Upper lobe of left lung (tissue), 6 donors: ENCODE measurements at regions not wholly inside any gene's neighbourhood (a gene's known extent, or its start where the extent isn't known, plus 50 kb on each side); places are given as distances from the start of the nearest gene placed in this dataset.

Experiments used
- ATAC-seq, 2 donors: fragments of 200-7000 bp; cut with Tn5 transposase; one replicate each; pipeline ENCODE4 v1.9.1; 2022; ENCODE audit warnings: mild to moderate bottlenecking in 2 of 2, moderate library complexity in 2 of 2; ENCODE audit not compliant: low FRiP score in 2 of 2
- DNase-seq, 2 donors: peaks; one replicate each; pipeline ENCODE4 v3.0.0-alpha.2; 2019 to 2020
- H3K27ac ChIP-seq, 4 donors: fragments of 200-600 bp; sonication (generic); one replicate each; pipeline ENCODE4 v1.5.1; 2016 to 2019
- H3K27me3 ChIP-seq, 4 donors: fragments of 200-600 bp; sonication (generic); one replicate each; pipeline ENCODE4 v1.5.1; 2017 to 2019
- H3K36me3 ChIP-seq, 4 donors: fragments of 200-600 bp; sonication (generic); one replicate each; pipeline ENCODE4 v1.5.1; 2016 to 2019
- H3K4me1 ChIP-seq, 4 donors: fragments of 200-600 bp; sonication (generic); one replicate each; pipeline ENCODE4 v1.5.1; 2018 to 2019
- H3K4me3 ChIP-seq, 4 donors: fragments of 200-600 bp; sonication (generic); one replicate each; pipeline ENCODE4 v1.5.1; 2017 to 2019; ENCODE audit warnings: mild to moderate bottlenecking in 2 of 4, moderate library complexity in 1 of 4
- H3K9me3 ChIP-seq, 4 donors: fragments of 200-600 bp; sonication (generic); one replicate each; pipeline ENCODE4 v1.5.1; 2018 to 2019
- EP300 ChIP-seq, 4 donors: sonication (generic); formaldehyde crosslinking; IDR thresholded peaks; one replicate each; pipeline ENCODE4 v1.5.1; 2017; ENCODE audit warnings: antibody characterized with exemption in 4 of 4, control low read depth in 2 of 4
- POLR2A ChIP-seq, 4 donors: fragments of 450-650 bp; IDR thresholded peaks; one replicate each; pipeline ENCODE4 v1.5.1; 2016 to 2017; ENCODE audit warnings: antibody characterized with exemption in 4 of 4, mild to moderate bottlenecking in 2 of 4
- POLR2AphosphoS5 ChIP-seq, 2 donors: sonication (generic); formaldehyde crosslinking; IDR thresholded peaks; one replicate each; pipeline ENCODE4 v1.5.1; 2017; ENCODE audit warnings: antibody characterized with exemption in 2 of 2
- WGBS, 2 donors: methylation state at CpG; one replicate each; pipeline ENCODE4 v1.1.5; 2017 to 2018; 5-methylcytosine and 5-hydroxymethylcytosine counted together
- TF ChIP-seq, protein P1 (sequence below), 6 experiments: fragments of 450-650 bp in 4 of 6; fragments of 200-600 bp in 2 of 6; sonication (generic) in 2 of 6; IDR thresholded peaks; one replicate each; pipeline ENCODE4 v1.5.1; 2016 to 2019; ENCODE audit warnings: antibody characterized with exemption in 6 of 6
- donor health status: DM: no; HTN: no; CAD: no; lungs with moderate emphysema.
- donor health status: DM: no; HTN: yes; CAD: no; lungs with severe emphysema.

DNA sequence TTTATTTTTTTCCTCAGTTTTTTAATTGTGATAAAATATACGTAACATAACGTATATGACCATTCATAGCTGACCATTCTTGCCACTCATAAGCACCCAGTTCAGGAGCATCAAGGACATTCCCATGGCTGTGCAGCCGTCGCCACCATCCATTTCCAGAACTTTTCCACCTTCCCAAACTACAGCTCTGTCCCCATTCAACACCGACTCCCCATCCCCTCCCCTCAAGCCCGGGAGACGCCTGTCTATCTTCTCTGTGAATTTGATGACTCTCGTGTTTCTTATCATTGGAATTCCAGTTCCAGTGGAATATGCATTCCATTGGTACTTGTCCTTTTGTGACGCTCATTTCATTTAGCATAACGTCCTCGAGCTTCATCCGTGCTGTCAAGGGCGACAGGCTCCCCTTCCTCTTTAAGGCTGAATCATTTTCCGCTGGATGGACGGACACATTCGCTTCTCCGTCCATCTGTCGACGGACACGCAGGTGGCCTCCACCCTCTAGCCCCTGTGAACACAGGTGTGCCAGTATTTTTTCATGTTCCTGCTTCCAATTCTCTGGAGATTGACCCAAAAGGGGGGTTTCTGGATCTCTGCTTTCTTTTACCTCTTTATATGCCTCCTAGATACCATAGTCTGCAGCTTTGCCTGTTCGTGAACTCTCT, 88.1 kb downstream of the YTHDF1 start:
- Histone ChIP-seq H3K4me3 (no peak overlapping the region), H3K9me3 (no peaks in the 10 kb centered on the region), H3K27ac (no peak overlapping the region), H3K36me3 (no peaks in the 10 kb centered on the region), H3K4me1 (no peaks in the 10 kb centered on the region), H3K27me3 (peaks cover 0 to 3% (median 0%) of the 10 kb centered on the region in 4 donors)
- DNase-seq = peak in 1 of 2 donors; percentile 10
- WGBS, 2 donors = 65 to 70% methylated on average over 21 of the region's 21 CpGs
- ATAC-seq = no peak
- TF ChIP-seq, protein P1, sequence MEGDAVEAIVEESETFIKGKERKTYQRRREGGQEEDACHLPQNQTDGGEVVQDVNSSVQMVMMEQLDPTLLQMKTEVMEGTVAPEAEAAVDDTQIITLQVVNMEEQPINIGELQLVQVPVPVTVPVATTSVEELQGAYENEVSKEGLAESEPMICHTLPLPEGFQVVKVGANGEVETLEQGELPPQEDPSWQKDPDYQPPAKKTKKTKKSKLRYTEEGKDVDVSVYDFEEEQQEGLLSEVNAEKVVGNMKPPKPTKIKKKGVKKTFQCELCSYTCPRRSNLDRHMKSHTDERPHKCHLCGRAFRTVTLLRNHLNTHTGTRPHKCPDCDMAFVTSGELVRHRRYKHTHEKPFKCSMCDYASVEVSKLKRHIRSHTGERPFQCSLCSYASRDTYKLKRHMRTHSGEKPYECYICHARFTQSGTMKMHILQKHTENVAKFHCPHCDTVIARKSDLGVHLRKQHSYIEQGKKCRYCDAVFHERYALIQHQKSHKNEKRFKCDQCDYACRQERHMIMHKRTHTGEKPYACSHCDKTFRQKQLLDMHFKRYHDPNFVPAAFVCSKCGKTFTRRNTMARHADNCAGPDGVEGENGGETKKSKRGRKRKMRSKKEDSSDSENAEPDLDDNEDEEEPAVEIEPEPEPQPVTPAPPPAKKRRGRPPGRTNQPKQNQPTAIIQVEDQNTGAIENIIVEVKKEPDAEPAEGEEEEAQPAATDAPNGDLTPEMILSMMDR (IDR thresholded peaks at IDR 0.05) = no peak
- TF ChIP-seq POLR2A (IDR thresholded peaks at IDR 0.05) = no peak
- TF ChIP-seq POLR2AphosphoS5 (IDR thresholded peaks at IDR 0.05) = no peak
- no peak for TF ChIP-seq EP300 (IDR thresholded peaks at IDR 0.05)

DNA sequence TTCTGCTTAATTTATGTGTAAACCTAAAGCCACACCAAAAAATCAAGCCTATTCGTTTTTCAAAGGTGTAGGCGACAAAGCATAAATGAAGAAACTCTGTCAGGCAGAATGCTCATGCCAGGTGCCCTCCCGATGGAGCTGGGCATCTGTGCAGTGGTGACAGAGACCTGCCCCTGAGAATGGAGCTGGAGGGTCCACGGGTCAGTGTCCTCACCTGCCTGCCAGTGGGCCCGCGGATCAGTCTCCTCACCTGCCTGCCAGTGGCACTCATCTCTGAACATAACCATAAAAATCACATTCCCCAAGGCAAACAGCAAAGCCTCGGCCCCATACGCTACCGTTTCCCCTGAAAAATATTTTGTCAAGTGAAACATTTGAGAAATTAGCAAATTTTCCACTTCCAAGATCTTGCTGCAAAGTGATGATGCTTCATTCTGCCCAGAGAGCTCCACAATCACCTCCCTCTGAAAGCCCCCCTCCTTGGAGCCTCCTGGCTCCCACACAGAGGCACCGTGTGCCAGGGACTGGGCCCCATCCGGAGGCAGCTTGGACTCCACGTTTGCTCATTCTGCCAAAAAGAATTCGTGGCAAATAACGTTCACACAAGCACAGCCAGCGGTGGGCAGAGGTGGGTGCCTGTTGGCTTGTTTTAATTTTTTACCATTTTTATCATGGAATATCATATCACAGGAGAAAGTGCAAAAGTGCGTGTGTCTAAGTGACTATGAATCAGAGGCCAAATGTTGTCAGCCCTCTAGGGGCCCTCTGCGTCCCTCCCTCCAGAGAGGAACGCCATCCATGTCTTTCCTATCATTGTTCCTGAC, 88.8 kb downstream of the YTHDF1 start:
- no peak for ATAC-seq
- DNase-seq = peak; percentile 17 to 33
- no peak overlapping the region for H3K4me3 ChIP-seq
- H3K4me1 ChIP-seq = no peaks in the 10 kb centered on the region
- H3K27ac ChIP-seq = no peak overlapping the region
- peaks cover 0 to 3% (median 0%) of the 10 kb centered on the region in 4 donors for H3K27me3 ChIP-seq
- H3K36me3 ChIP-seq = no peaks in the 10 kb centered on the region
- TF ChIP-seq POLR2AphosphoS5 (IDR thresholded peaks at IDR 0.05) (no peak), EP300 (IDR thresholded peaks at IDR 0.05) (no peak), POLR2A (IDR thresholded peaks at IDR 0.05) (no peak)
- TF ChIP-seq, protein P1 (IDR thresholded peaks at IDR 0.05) = no peak
- 71% methylated on average over 15 to 18 of the region's 18 CpGs for WGBS, 2 donors
- H3K9me3 ChIP-seq = no peaks in the 10 kb centered on the region

DNA sequence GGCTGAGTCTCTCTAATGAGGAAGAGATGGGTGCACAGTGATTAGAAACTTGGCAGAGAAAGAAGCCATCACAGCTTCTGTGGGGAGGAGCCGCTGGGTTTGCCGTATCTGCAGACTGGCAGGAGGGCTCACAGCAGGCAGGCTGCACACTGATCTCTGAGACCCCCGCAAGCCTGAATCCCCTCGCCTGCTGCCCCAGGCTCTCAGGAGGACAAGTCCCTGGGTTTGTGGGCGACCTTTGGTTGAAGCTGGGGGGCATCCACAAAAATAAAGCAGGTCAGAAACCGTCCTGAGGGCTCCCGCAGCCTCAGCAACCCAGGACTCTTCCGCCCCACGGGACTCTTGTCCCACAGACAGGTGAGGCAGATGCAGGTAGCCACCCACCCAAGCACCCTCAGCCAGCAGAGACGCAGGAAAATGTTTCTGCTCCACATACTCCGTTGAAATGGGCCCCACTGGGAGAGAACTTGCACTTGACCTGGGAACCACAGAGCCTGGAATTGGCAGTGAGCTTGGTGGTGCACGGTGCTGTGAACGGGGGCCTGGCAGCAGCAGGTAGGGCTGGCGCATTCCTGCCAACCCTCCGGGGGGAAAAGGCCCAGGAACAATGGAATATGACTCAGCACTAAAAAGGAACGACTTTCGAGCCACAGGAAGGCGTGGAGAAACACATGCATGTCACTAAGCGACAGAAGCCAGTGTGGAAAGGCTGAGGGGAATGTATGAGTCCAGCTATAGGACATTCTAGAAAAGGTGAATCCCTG, 89.9 kb downstream of the YTHDF1 start:
- Histone ChIP-seq H3K4me3 (no peak overlapping the region), H3K27me3 (peaks cover 0 to 3% (median 0%) of the 10 kb centered on the region in 4 donors), H3K4me1 (no peaks in the 10 kb centered on the region), H3K36me3 (no peaks in the 10 kb centered on the region), H3K9me3 (no peaks in the 10 kb centered on the region), H3K27ac (no peak overlapping the region)
- ATAC-seq (no peak), DNase-seq (peak in 1 of 2 donors; percentile 10)
- no peak for TF ChIP-seq EP300 (IDR thresholded peaks at IDR 0.05)
- TF ChIP-seq, protein P1 (IDR thresholded peaks at IDR 0.05) = no peak
- TF ChIP-seq POLR2A (IDR thresholded peaks at IDR 0.05) = no peak
- no peak for TF ChIP-seq POLR2AphosphoS5 (IDR thresholded peaks at IDR 0.05)
- 68 to 72% methylated on average over 17 to 19 of the region's 19 CpGs for WGBS, 2 donors

DNA sequence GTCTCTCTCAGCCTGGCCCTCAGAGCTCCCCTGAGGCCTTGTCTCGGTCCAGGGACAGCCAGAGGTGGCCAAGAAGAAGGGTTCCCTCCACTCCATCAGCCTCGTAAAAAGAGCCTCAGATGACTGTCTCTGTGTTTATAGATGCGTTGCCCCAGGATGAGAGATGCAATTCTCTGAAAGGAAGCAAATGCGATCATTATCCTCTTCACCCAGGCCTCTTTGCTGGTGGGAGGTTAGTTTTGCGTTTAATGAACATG, 90.4 kb downstream of the YTHDF1 start:
- TF ChIP-seq POLR2AphosphoS5 (IDR thresholded peaks at IDR 0.05) (no peak), EP300 (IDR thresholded peaks at IDR 0.05) (no peak), POLR2A (IDR thresholded peaks at IDR 0.05) (no peak)
- TF ChIP-seq, protein P1 (IDR thresholded peaks at IDR 0.05) = no peak
- no peaks in the 10 kb centered on the region for H3K4me1 ChIP-seq
- no peak for DNase-seq
- no peaks in the 10 kb centered on the region for H3K36me3 ChIP-seq
- WGBS, 2 donors = 56 to 67% methylated on average over 5 of the region's 5 CpGs
- H3K9me3 ChIP-seq = no peaks in the 10 kb centered on the region
- H3K27me3 ChIP-seq = peaks cover 0 to 3% (median 0%) of the 10 kb centered on the region in 4 donors
- ATAC-seq = no peak
- no peak overlapping the region for H3K4me3 ChIP-seq
- no peak overlapping the region for H3K27ac ChIP-seq
